ENCODE measurements at regions not wholly inside any gene's neighbourhood (a gene's known extent, or its start where the extent isn't known, plus 50 kb on each side); places are given as distances from the start of the nearest gene placed in this dataset.

- no peak overlapping the region for H3K4me3 ChIP-seq (ENCODE audit: low read depth, low read length)
- TF ChIP-seq, protein P1, sequence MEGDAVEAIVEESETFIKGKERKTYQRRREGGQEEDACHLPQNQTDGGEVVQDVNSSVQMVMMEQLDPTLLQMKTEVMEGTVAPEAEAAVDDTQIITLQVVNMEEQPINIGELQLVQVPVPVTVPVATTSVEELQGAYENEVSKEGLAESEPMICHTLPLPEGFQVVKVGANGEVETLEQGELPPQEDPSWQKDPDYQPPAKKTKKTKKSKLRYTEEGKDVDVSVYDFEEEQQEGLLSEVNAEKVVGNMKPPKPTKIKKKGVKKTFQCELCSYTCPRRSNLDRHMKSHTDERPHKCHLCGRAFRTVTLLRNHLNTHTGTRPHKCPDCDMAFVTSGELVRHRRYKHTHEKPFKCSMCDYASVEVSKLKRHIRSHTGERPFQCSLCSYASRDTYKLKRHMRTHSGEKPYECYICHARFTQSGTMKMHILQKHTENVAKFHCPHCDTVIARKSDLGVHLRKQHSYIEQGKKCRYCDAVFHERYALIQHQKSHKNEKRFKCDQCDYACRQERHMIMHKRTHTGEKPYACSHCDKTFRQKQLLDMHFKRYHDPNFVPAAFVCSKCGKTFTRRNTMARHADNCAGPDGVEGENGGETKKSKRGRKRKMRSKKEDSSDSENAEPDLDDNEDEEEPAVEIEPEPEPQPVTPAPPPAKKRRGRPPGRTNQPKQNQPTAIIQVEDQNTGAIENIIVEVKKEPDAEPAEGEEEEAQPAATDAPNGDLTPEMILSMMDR (conservative IDR thresholded peaks at IDR 0.05; ENCODE audit: low read depth, low read length) = no peak
- no peak for DNase-seq (ENCODE audit: low read depth)
Observed at GRCh38 chr5:6868575-6869215, 155.5 kb downstream of the TENT4A start.

DNA sequence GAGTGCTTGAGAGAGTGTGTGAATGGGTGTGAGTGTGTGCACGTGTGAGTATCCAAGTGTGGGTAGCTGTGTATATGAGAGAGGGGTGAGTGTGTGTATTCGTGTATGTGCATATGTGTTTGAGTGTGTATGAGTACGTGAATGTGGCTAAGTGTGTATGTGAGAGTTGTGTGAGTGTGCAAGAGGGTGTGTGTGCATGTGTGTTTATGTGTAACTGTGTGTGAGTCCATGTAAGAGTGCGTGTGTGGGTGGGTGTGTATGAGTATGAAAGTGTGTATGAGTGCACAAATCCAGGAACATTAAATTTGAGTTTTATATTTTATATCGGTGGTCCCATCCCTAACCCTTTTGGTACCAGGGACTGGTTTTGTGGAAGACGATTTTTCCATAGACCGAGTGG, 156.4 kb downstream of the TENT4A start:
- no peak for DNase-seq (ENCODE audit: low read depth)

GRCh38 chr5:6872441-6873160, 159.4 kb downstream of the TENT4A start:
- no peak for DNase-seq (ENCODE audit: low read depth)
- H3K4me3 ChIP-seq (ENCODE audit: low read depth, low read length) = no peak overlapping the region
- TF ChIP-seq, protein P1 (conservative IDR thresholded peaks at IDR 0.05; ENCODE audit: low read depth, low read length) = no peak

More for the DNA sequence above, 156.4 kb downstream of the TENT4A start:
- H3K4me3 ChIP-seq (ENCODE audit: low read depth, low read length) = no peak overlapping the region
- TF ChIP-seq, protein P1 (conservative IDR thresholded peaks at IDR 0.05; ENCODE audit: low read depth, low read length) = no peak

GRCh38 chr5:6873359-6873758, 160.1 kb downstream of the TENT4A start:
- H3K4me3 ChIP-seq (ENCODE audit: low read depth, low read length) = no peak overlapping the region
- DNase-seq (ENCODE audit: low read depth) = no peak
- TF ChIP-seq, protein P1 (conservative IDR thresholded peaks at IDR 0.05; ENCODE audit: low read depth, low read length) = no peak

DNA sequence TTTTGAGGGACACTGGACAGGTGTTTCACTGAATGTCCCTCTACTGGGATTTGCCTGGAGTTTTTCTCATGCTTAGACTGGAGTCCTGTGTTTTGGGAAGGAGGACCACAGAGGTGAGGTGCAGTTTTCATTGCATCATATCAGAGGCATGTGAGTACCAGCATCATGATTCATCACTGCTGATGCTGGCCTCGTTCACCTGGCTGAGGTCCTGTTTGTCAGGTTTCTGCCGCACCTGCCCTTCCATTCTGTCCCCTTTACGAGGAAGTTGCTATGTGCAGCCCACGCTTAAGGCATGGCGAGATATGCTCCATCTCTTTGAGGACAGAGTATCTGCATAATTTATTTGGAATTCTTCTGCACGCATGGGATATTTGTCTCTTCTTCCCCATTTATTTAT, 162.1 kb downstream of the TENT4A start:
- no peak overlapping the region for H3K4me3 ChIP-seq (ENCODE audit: low read depth, low read length)
- TF ChIP-seq, protein P1 (conservative IDR thresholded peaks at IDR 0.05; ENCODE audit: low read depth, low read length) = no peak
- no peak for DNase-seq (ENCODE audit: low read depth)

DNA sequence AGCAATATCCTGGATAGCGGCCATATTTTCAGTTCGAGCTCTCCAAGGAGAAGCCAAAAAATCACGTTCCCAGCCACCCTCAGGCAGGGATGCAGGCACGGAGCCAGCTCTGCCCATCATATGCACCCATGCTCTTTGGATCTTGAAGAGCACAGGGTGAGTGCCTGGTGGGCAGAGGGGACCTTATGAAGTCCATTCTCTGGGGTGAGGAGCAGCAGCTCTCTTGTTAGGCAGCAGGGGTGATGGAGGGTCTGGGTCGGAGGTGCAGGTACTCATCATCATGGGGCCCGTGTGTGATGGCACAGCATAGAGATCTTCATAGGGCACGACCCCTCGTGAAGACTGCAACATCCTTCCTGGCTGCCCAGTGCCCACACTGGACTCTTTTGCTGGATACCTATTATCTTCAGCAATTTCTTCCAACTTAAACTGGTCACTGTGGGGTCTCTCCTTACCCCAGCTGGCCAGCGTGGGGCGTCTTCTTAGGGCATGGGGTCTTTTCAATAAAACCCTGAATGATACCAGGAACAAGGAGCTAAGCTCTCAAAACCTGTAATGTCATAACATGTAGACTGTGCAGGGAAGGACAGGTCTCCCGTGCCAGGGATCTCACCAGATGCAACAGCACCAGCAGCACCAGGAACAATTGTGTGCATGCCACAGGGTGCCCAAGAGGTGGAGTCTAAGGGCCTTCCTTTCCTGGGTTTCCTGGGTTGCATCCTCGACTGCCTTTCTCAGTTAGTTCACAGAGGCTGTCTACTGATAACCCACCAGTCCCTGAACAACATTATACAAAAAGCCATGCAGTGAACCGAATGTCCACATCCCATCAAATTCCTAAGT, 165.0 kb downstream of the TENT4A start:
- TF ChIP-seq, protein P1 (conservative IDR thresholded peaks at IDR 0.05; ENCODE audit: low read depth, low read length) = no peak
- H3K4me3 ChIP-seq (ENCODE audit: low read depth, low read length) = no peak overlapping the region
- DNase-seq (ENCODE audit: low read depth) = no peak

All from choroid plexus epithelial cell (primary cell).